SK-N-SH treated with all-trans-retinoic acid at 6 μM for 48 hours (cell line): ENCODE measurements at regions not wholly inside any gene's neighbourhood (a gene's known extent, or its start where the extent isn't known, plus 50 kb on each side); places are given as distances from the start of the nearest gene placed in this dataset.

Experiments
- CREB5 ChIP-seq: fragments of 250-450 bp; sonication (Bioruptor Pico); IDR thresholded peaks from 2 replicates; pipeline ENCODE4 v1.5.1; 2020; ENCODE audit warnings: low read depth, mild to moderate bottlenecking, moderate library complexity
- PPARA ChIP-seq: fragments of 250-450 bp; sonication (Bioruptor Pico); IDR thresholded peaks from 2 replicates; pipeline ENCODE4 v1.5.0; 2020; ENCODE audit warnings: mild to moderate bottlenecking, borderline replicate concordance
- ZC3H10 ChIP-seq: fragments of 250-450 bp; sonication (Bioruptor Pico); IDR thresholded peaks from 2 replicates; pipeline ENCODE4 v1.5.1; 2021; ENCODE audit warnings: mild to moderate bottlenecking, moderate library complexity

DNA sequence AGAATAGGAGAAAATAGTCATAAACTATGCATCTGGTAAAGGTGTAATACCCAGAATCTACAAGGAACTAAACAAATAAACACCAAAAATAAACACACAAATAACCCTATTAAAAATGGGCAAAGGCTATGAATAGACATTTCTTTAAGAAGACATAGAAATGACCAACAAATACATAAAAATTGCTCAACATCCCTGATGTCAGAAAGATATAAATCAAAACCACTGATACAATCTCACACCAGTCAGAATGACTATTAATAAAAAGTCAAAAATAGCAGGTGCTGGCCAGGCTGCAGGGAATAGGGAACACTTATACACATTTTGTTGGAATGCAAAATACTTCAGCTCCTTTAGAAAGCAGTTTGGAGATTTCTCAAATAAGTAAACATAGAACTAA lies 352.1 kb upstream of the SLITRK1 start:
- TF ChIP-seq CREB5 (CRISPR knock-in tag) (no peak), PPARA (no peak), ZC3H10 (CRISPR knock-in tag) (no peak)
